ENCODE measurements at regions not wholly inside any gene's neighbourhood (a gene's known extent, or its start where the extent isn't known, plus 50 kb on each side); places are given as distances from the start of the nearest gene placed in this dataset.

DNA sequence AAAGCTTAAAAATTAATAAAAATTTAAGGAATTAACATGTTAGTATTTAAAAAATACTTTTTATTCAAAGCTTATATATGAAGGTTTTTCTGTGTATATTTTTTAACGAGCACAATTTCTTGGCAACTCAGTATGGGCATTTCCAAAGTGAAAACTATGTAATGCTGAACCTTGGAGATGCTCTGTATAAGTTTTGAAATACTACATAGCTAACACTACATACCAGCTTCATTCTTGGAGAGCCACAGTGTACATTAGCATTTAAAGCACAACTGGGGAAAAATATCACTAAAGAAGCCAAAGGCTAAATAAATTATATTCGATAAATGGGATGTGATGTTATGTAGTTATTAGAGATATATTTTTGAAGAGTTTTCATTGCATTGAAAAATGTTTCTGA is 446.5 kb downstream of the CCDC85A start:
- H3K27ac ChIP-seq, result no peak overlapping the region
- H3K9me3 ChIP-seq, result no peaks in the 10 kb centered on the region
- intact Hi-C loops (cut with DNase I), result no loop called here
- no peak overlapping the region for H3K4me3 ChIP-seq
- no peaks in the 10 kb centered on the region for H3K27me3 ChIP-seq
- DNase-seq, result no peak
- no peaks in the 10 kb centered on the region for H3K36me3 ChIP-seq
- WGBS, 2 donors, result 82 to 86% methylated on average over 2 of the region's 2 CpGs
- no peaks in the 10 kb centered on the region for H3K4me1 ChIP-seq
- no peak for TF ChIP-seq POLR2A (IDR thresholded peaks at IDR 0.05)
- no peak for TF ChIP-seq POLR2AphosphoS5 (IDR thresholded peaks at IDR 0.05)
- no peak for TF ChIP-seq EP300 (IDR thresholded peaks at IDR 0.05)
- TF ChIP-seq, protein P1, sequence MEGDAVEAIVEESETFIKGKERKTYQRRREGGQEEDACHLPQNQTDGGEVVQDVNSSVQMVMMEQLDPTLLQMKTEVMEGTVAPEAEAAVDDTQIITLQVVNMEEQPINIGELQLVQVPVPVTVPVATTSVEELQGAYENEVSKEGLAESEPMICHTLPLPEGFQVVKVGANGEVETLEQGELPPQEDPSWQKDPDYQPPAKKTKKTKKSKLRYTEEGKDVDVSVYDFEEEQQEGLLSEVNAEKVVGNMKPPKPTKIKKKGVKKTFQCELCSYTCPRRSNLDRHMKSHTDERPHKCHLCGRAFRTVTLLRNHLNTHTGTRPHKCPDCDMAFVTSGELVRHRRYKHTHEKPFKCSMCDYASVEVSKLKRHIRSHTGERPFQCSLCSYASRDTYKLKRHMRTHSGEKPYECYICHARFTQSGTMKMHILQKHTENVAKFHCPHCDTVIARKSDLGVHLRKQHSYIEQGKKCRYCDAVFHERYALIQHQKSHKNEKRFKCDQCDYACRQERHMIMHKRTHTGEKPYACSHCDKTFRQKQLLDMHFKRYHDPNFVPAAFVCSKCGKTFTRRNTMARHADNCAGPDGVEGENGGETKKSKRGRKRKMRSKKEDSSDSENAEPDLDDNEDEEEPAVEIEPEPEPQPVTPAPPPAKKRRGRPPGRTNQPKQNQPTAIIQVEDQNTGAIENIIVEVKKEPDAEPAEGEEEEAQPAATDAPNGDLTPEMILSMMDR (IDR thresholded peaks at IDR 0.05), result no peak

DNA sequence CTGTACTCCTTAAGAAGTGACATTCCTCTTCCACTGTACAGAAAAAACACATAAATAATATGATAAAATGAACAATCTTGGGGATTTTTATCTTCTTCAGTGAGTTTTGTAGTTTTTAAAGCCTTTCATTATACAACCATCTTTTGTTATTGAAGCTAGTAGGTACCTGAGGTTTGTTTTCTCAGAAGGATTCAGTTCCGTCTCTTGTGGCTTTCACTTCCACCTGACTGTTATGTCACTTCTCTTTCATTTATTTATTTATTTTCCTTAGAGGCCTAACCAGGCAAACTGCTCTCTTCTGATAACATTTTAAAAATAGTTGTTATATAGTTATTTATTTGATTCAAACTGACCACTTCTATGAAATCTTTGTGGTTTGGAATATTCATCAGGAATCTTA is 464.2 kb downstream of the CCDC85A start:
- intact Hi-C loops (cut with DNase I), result no loop called here

DNA sequence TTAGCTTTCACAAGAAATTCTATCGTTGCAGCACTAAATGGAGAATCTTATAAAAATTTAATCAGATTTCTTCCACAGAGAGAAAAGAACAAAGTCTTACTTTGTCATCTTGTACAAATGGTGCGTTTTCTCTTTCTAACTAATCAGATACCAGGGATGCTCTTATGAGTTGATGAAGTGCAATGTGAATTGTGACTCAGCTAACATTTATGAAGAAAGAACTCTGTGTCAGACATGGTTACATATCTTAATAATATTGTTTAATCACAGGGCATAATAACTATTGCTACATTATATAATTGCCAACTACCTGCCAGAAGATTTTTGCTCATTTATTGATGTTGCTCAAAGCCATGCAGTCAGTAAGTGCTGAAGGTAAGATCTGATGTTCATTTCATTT is 465.0 kb downstream of the CCDC85A start:
- Histone ChIP-seq H3K4me3 (no peak overlapping the region), H3K9me3 (peaks cover 0 to 3% (median 0%) of the 10 kb centered on the region in 4 donors), H3K36me3 (no peaks in the 10 kb centered on the region), H3K4me1 (no peaks in the 10 kb centered on the region), H3K27ac (no peak overlapping the region), H3K27me3 (no peaks in the 10 kb centered on the region)
- DNase-seq, result no peak
- WGBS, 2 donors, result 57 to 83% methylated on average over 2 of the region's 2 CpGs
- intact Hi-C loops (cut with DNase I), result no loop called here
- TF ChIP-seq EP300 (IDR thresholded peaks at IDR 0.05) (no peak), POLR2AphosphoS5 (IDR thresholded peaks at IDR 0.05) (no peak), POLR2A (IDR thresholded peaks at IDR 0.05) (no peak)
- TF ChIP-seq, protein P1 (IDR thresholded peaks at IDR 0.05), result no peak

More for the DNA sequence above, 464.2 kb downstream of the CCDC85A start:
- 53 to 57% methylated on average over 1 of the region's 1 CpG for WGBS, 2 donors
- Histone ChIP-seq H3K36me3 (no peaks in the 10 kb centered on the region), H3K9me3 (peaks cover 0 to 3% (median 0%) of the 10 kb centered on the region in 4 donors), H3K4me3 (no peak overlapping the region), H3K27ac (no peak overlapping the region), H3K4me1 (no peaks in the 10 kb centered on the region), H3K27me3 (no peaks in the 10 kb centered on the region)
- DNase-seq, result no peak
- TF ChIP-seq POLR2A (IDR thresholded peaks at IDR 0.05) (no peak), POLR2AphosphoS5 (IDR thresholded peaks at IDR 0.05) (no peak), EP300 (IDR thresholded peaks at IDR 0.05) (no peak)
- TF ChIP-seq, protein P1 (IDR thresholded peaks at IDR 0.05), result no peak

DNA sequence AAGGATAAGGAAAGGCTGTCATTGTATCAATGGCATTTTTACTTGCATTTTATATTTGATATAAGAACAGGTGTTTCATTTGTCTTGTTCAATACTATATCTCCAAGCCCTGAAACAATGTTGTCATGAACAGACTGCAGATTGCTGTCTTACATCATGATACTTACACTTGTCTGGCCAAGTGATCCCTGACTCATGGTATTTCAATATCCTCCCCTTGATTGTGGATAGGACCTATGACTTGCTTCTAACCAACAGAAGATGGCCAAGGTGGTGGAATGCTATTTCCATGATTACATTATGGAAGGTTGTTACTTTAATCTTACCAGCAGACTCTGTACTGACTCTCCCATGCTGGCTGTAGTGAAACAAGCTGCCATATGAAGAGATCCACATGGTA is 471.1 kb downstream of the CCDC85A start:
- no peaks in the 10 kb centered on the region for H3K4me1 ChIP-seq
- no peaks in the 10 kb centered on the region for H3K27me3 ChIP-seq
- H3K4me3 ChIP-seq, result no peak overlapping the region
- H3K36me3 ChIP-seq, result no peaks in the 10 kb centered on the region
- TF ChIP-seq EP300 (IDR thresholded peaks at IDR 0.05) (no peak), POLR2AphosphoS5 (IDR thresholded peaks at IDR 0.05) (no peak), POLR2A (IDR thresholded peaks at IDR 0.05) (no peak)
- TF ChIP-seq, protein P1 (IDR thresholded peaks at IDR 0.05), result no peak
- H3K9me3 ChIP-seq, result peaks cover 0 to 3% (median 0%) of the 10 kb centered on the region in 4 donors
- DNase-seq, result no peak
- H3K27ac ChIP-seq, result no peak overlapping the region
- intact Hi-C loops (cut with DNase I), result no loop called here

DNA sequence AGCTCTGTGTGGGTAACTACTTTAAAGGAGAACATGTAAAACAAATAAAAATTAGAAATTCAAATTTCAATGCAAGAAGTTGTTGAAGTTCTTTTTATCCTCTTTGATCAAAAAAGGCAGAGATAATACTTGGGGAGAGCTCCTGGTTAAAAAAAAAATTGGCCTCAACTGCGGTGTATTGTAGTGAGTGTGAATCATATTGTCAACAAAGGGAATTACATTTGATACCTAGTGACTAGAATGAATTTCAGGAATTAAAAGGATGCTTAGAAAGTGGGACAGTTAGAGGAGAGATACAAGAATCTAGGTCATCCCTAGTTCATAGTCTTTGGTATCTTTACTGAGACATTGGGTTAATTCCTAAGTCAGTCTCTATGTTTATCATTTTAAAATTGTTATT is 473.0 kb downstream of the CCDC85A start:
- peaks cover 0 to 3% (median 0%) of the 10 kb centered on the region in 4 donors for H3K9me3 ChIP-seq
- H3K27me3 ChIP-seq, result no peaks in the 10 kb centered on the region
- no peaks in the 10 kb centered on the region for H3K36me3 ChIP-seq
- TF ChIP-seq POLR2A (IDR thresholded peaks at IDR 0.05) (no peak), POLR2AphosphoS5 (IDR thresholded peaks at IDR 0.05) (no peak), EP300 (IDR thresholded peaks at IDR 0.05) (no peak)
- TF ChIP-seq, protein P1 (IDR thresholded peaks at IDR 0.05), result no peak
- intact Hi-C loops (cut with DNase I), result no loop called here
- no peak overlapping the region for H3K4me3 ChIP-seq
- DNase-seq, result no peak
- H3K4me1 ChIP-seq, result no peaks in the 10 kb centered on the region
- 63 to 91% methylated on average over 1 of the region's 1 CpG for WGBS, 2 donors
- no peak overlapping the region for H3K27ac ChIP-seq
